ENCODE measurements at regions not wholly inside any gene's neighbourhood (a gene's known extent, or its start where the extent isn't known, plus 50 kb on each side); places are given as distances from the start of the nearest gene placed in this dataset.
"Not testable (repeated sequence)": the region's sequence is repeated elsewhere in the genome, so short reads cannot be mapped to it uniquely, and the experiment has no call there.

- no peak for DNase-seq
These were observed 86.2 kb upstream of the FOXN2 start for GRCh38 chr2:48228345-48228684.

GRCh38 chr2:48229063-48229462 lies 85.4 kb upstream of the FOXN2 start:
- no peak for DNase-seq

DNA sequence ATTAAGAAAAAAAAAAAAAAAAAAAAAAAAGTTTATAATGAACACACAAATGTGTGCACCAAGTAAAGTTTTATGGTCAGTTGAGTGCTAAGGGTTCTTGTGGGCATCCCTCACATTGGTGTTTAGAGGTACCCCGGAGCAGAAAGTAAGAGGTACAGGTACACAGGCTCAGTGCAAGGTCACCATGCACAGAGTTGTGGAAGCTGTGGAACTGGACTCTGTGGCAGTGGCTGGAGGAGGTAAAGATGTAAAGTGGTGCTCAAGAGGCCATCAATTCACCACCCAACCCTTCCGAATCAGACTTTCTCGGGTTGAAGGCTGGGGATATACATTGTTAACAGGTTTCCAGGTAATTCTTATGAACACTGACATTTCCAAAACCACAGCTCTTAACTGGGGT lies 83.6 kb upstream of the FOXN2 start:
- DNase-seq = no peak

GRCh38 chr2:48232351-48232750 lies 82.1 kb upstream of the FOXN2 start:
- DNase-seq = no peak

DNA sequence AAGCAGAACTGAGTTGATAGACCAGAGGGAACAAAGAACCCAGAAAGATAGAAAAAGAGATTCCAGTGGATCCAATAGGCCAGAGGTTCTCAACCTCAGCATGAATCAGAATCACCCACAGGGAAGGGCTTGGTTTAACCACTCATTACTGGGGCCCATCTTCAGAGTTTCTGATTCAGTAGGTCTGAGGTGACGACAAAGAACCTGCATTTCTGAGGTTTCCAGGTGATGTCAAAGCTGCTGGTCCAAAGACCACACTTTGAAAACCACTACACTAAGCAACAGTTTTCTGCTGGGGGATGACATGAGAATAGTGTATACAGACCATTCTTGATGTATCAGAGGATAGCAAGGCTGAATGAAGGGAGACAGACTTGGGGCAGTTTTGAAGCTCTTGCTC lies 81.5 kb upstream of the FOXN2 start:
- DNase-seq = no peak

GRCh38 chr2:48233824-48234223 lies 80.7 kb upstream of the FOXN2 start:
- not testable (repeated sequence) for DNase-seq

- no peak for DNase-seq
These were observed 79.4 kb upstream of the FOXN2 start for GRCh38 chr2:48235076-48235475.

DNA sequence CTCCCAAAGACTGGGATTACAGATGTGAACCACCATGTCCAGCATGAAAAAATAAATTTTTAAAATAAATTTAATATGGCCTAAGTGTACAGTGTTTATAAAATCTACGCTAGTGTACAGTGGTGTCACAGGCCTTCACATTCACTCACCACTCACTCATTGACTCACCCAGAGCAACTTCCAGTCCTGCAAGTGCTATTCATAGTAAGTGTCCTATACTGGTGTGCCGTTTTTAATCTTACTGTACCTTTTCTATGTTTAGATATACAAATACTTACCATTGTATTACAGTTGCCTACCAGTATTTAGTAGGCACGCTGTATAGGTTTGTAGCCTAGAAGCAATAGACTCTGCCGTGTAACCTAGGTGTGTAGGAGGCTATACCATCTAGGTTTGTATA lies 76.1 kb upstream of the FOXN2 start:
- DNase-seq = no peak

DNA sequence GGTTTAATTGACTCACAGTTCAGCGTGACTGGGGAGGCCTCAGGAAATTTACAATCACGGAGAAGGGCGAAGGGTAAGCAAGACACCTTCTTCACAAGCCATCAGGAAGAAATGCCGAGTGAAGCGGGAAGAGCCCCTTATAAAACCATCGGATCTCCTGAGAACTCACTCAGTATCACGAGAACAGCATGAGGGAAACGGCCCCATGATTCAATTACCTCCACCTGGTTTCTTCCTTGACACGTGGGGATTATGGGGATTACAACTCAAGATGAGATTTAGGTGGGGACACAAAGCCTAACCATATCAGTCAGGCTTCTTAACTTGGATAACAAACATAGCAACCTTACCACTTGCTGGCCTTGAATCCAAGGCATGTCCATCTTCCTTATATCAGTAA lies 73.6 kb upstream of the FOXN2 start:
- DNase-seq = no peak

DNA sequence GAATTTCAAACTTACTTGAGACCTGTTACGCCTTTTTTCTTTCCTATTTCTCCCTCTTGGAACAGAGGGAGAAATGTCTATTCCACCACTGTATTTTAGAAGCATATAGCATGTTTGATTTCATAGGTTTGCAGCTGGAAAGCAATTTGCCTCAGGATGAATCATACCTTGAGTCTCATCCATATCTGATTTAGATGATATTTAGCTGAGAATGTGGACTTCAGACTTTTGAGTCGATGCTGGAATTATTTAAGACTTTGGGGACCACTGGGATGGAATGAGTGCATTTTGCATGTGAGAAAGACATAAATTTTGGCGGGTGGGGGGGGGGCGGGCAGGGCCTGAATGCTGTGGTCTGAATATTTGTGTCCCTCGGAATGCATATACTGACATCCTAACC lies 67.3 kb upstream of the FOXN2 start:
- DNase-seq = no peak

- no peak for DNase-seq
These were observed 66.1 kb upstream of the FOXN2 start for GRCh38 chr2:48248251-48248933.

DNA sequence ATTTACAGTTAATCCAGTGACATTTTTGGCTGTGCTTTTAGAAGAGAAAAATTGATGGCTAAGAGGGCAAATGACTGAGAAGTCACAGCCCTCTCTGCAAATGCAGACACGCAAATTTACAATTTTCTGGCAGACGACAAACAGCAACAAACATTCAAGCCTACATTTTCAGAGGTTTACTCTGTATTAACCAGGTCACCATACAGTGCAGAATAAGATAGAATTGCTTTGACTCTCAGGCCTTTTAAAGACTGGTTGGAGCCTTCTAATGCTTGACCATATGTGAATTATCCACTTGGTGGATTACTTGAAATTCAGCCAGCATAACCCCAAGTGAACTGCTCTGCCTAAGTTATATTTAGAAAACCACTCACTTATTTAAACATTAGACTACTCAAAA lies 65.5 kb upstream of the FOXN2 start:
- DNase-seq = no peak

- no peak for DNase-seq
These were observed 64.6 kb upstream of the FOXN2 start for GRCh38 chr2:48249631-48250473.

DNA sequence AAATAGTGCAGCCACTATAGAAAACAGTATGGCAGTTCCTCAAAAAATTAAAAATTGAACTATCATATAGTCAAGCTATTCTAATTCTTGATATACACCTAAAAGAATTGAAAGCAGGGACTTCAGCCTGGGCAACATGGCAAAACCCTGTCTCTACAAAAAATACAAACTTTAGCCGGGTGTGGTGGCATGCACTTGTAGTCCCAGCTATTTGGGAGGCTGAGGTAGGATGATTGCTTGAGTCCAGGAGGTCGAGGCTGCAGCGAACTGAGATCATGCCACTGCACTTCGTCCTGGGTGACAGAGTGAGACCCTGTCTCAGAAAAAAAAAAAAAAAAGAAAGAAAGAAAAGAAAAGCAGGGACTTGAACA lies 64.0 kb upstream of the FOXN2 start:
- no peak for DNase-seq

DNA sequence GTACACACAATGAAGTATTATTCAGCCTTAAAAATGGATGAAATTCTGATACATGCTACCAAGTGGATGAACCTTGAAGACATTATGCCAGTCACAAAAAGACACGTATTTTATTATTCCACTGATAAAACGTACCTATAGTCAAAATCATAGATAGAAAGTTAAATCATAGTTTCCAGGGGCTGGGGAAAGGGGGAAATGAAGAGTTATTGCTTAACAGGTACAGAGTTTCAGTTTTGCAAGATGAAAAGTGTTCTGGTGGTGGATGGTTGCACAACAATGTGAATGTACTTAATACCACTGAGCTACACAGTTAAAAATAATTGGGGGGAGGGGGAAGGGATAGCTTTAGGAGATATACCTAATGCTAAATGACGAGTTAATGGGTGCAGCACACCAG lies 63.5 kb upstream of the FOXN2 start:
- no peak for DNase-seq

DNA sequence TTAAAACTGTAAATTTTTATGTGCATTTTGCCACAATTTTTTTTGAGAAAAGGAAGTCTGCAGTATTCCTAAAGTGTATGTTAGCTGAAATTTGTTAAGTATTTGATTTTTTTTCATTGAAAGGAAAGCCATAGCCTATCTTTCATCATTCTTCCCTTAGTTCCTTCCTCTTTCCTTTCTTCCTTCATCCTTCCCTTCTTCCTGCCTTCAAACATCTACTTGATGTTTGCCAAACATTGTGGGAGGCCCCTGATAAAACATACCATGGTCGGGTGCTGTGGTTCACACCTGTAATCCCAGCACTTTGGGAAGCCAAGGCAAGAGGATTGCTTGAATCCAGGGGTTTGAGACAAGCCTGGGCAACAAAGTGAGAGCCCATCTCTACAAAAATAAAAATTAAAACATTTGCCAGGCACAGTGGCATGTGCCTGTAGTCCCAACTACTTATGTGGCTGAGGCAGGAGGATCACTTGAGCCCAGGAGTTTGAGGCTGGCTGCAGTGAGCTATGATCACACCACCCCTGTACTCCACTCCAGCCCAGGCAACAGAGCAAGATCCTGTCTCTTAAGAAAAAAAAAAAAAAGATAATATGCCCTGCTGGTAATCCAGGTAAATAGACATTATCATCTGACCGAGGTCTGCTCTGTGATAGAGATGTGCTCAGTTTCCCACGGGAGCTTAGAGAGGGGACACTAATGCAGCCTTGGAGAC lies 62.9 kb upstream of the FOXN2 start:
- DNase-seq = no peak

DNA sequence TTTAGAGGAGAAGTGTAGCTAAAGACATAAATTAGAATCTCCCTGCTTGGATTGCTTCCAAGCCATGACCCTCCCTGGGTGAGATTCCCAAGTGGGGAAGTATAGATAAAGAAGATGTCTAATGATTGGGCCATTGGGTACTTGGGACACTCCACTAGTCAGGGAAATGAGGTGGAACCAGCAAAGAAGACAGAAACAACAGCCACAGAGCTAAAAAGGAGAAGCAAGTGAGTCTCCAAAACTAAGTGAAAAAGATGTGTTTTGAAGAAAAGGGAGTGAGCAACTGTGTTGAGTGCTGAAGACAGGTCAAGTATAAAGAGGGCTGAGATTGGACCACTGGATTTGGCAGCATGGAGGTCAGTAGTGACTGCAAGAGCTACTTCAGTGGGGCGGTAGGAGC lies 61.2 kb upstream of the FOXN2 start:
- no peak for DNase-seq

DNA sequence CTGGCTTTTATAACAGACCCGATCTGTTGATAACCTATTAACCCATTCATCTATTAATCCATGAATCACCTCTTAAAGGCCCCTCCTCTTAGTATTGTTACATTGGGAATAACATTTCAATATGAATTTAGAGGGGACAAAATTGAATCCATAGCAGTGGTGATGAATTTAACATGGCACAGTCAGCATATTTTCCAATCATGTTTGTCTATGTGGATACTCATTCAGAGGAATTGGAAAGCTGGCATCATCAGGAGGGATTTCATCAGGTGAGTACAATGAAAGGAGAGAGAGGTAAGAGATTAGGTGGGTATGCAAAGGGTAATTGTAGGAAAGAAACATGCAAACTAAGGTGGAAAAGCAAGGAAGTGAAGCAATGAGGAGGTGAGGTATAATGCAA lies 59.6 kb upstream of the FOXN2 start:
- DNase-seq = no peak

GRCh38 chr2:48257456-48257855 lies 57.0 kb upstream of the FOXN2 start:
- DNase-seq = no peak

DNA sequence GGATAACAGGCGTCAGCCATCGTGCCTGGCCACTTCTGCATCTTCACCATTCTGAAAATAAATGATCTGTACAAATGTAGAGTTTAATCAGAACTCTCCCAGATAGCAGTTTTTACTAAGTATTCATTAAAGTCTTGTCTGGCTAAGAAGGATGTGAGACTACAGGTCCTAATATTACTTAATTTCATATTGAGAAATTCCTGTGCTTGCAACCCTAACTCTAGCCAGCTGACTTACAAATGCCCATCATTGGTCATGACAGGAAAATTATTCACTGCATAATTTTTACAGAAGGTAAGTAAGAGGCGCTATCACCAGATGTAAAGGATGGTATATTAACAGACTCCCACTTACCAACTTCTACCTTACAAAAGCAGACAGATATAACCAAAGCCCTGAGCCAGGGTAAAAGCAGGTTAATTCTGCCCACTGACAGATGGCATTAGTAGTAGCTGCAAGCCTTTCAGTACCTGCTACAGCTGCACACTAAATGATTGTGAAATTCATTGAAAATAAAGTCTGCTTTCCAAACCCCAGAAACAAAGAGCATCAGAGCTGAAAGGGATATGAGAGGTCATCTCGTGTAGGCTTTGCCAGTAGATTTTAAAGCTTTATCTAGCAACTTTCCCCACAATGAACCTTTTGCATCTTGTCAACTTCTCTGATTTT lies 55.9 kb upstream of the FOXN2 start:
- DNase-seq = no peak

DNA sequence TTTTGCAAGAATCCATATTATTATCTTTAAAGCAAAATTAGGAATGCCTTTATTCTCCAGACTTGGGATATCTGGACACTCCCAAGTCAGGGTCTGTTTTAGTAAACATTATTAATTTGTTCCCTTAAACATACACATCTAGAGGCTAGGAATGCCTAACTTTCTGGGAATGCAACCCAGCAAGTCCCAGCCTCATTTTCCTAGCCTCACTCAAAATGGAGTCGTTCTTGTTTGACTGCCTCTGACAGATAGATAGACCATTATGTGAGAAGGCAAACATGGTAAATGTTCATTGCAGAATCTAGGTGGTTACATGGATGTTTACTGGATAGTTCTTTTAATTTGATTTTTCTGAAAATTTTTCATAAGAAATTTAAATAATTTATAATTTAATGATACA lies 54.7 kb upstream of the FOXN2 start:
- DNase-seq = no peak

- no peak for DNase-seq
These were observed 49.9 kb upstream of the FOXN2 start for GRCh38 chr2:48264627-48265026.
